ENCODE measurements at regions not wholly inside any gene's neighbourhood (a gene's known extent, or its start where the extent isn't known, plus 50 kb on each side); places are given as distances from the start of the nearest gene placed in this dataset.
"Not testable (repeated sequence)": the region's sequence is repeated elsewhere in the genome, so short reads cannot be mapped to it uniquely, and the experiment has no call there.

- H3K4me3 Mint-ChIP-seq; H3K36me3 Mint-ChIP-seq; H3K4me1 Mint-ChIP-seq; H3K9me3 Mint-ChIP-seq; POLR2A ChIA-PET (ENCODE audit: partially characterized antibody); DNase-seq; H3K27ac ChIP-seq (ENCODE audit: low read depth, low read length); H3K4me3 ChIP-seq (ENCODE audit: low read length in 2 of 2); H3K36me3 ChIP-seq (ENCODE audit: insufficient read depth, low read length); H3K9me3 ChIP-seq (ENCODE audit: control insufficient read depth in 1 of 2, low read length in 2 of 2); CTCF ChIA-PET (ENCODE audit: partially characterized antibody); H3K4me1 ChIP-seq (ENCODE audit: insufficient read depth, low read length); intact Hi-C loops (cut with micrococcal nuclease); H3K27me3 ChIP-seq (ENCODE audit: insufficient read depth, low read length); H3K27ac Mint-ChIP-seq: not testable (repeated sequence)
- peaks cover 3 to 14% of the 10 kb centered on the region in 2 donors for H3K27me3 Mint-ChIP-seq
These were observed 89.0 kb upstream of the KCNJ18 start for GRCh38 chr17:21603292-21603691.

- H3K4me3 Mint-ChIP-seq; CTCF ChIA-PET (ENCODE audit: partially characterized antibody); H3K27ac ChIP-seq (ENCODE audit: low read depth, low read length); H3K27ac Mint-ChIP-seq; intact Hi-C loops (cut with micrococcal nuclease); DNase-seq; H3K9me3 Mint-ChIP-seq; POLR2A ChIA-PET (ENCODE audit: partially characterized antibody); H3K4me1 Mint-ChIP-seq; H3K9me3 ChIP-seq (ENCODE audit: control insufficient read depth in 1 of 2, low read length in 2 of 2); H3K27me3 Mint-ChIP-seq; H3K36me3 ChIP-seq (ENCODE audit: insufficient read depth, low read length); H3K4me1 ChIP-seq (ENCODE audit: insufficient read depth, low read length); H3K36me3 Mint-ChIP-seq; H3K27me3 ChIP-seq (ENCODE audit: insufficient read depth, low read length); H3K4me3 ChIP-seq (ENCODE audit: low read length in 2 of 2): not testable (repeated sequence)
These were observed 80.9 kb upstream of the KCNJ18 start for GRCh38 chr17:21611443-21611842.

- CTCF ChIA-PET (ENCODE audit: partially characterized antibody); H3K4me3 ChIP-seq (ENCODE audit: low read length in 2 of 2); H3K36me3 Mint-ChIP-seq; H3K4me3 Mint-ChIP-seq; DNase-seq; H3K27me3 ChIP-seq (ENCODE audit: insufficient read depth, low read length); H3K9me3 Mint-ChIP-seq; H3K27me3 Mint-ChIP-seq; H3K4me1 Mint-ChIP-seq; intact Hi-C loops (cut with micrococcal nuclease); H3K9me3 ChIP-seq (ENCODE audit: control insufficient read depth in 1 of 2, low read length in 2 of 2); POLR2A ChIA-PET (ENCODE audit: partially characterized antibody); H3K27ac Mint-ChIP-seq; H3K27ac ChIP-seq (ENCODE audit: low read depth, low read length); H3K36me3 ChIP-seq (ENCODE audit: insufficient read depth, low read length); H3K4me1 ChIP-seq (ENCODE audit: insufficient read depth, low read length): not testable (repeated sequence)
These were observed 79.9 kb upstream of the KCNJ18 start for GRCh38 chr17:21612123-21613070.

GRCh38 chr17:21613071-21613429 lies 79.3 kb upstream of the KCNJ18 start:
- Histone ChIP-seq H3K36me3 (ENCODE audit: insufficient read depth, low read length) (no peaks in the 10 kb centered on the region), H3K9me3 (ENCODE audit: control insufficient read depth in 1 of 2, low read length in 2 of 2) (no peaks in the 10 kb centered on the region), H3K4me3 (ENCODE audit: low read length in 2 of 2) (no peak overlapping the region), H3K4me1 (ENCODE audit: insufficient read depth, low read length) (no peaks in the 10 kb centered on the region), H3K27me3 (ENCODE audit: insufficient read depth, low read length) (no peaks in the 10 kb centered on the region), H3K27ac (ENCODE audit: low read depth, low read length) (no peak overlapping the region)
- Mint-ChIP-seq H3K4me3 (no peak overlapping the region), H3K27me3 (peaks cover 6% of the 10 kb centered on the region in 2 donors), H3K4me1 (no peaks in the 10 kb centered on the region), H3K27ac (no peak overlapping the region), H3K9me3 (peaks cover 0 to 3% (median 0%) of the 10 kb centered on the region in 8 donors), H3K36me3 (no peaks in the 10 kb centered on the region)
- intact Hi-C loops (cut with micrococcal nuclease) = no loop called here
- ChIA-PET POLR2A (ENCODE audit: partially characterized antibody) (no interaction called here), CTCF (ENCODE audit: partially characterized antibody) (no interaction called here)
- DNase-seq = no peak

- POLR2A ChIA-PET (ENCODE audit: partially characterized antibody); H3K4me3 Mint-ChIP-seq; H3K36me3 Mint-ChIP-seq; DNase-seq; H3K27ac Mint-ChIP-seq; CTCF ChIA-PET (ENCODE audit: partially characterized antibody); H3K4me3 ChIP-seq (ENCODE audit: low read length in 2 of 2); H3K27me3 Mint-ChIP-seq; intact Hi-C loops (cut with micrococcal nuclease); H3K4me1 Mint-ChIP-seq; H3K27ac ChIP-seq (ENCODE audit: low read depth, low read length); H3K36me3 ChIP-seq (ENCODE audit: insufficient read depth, low read length); H3K9me3 ChIP-seq (ENCODE audit: control insufficient read depth in 1 of 2, low read length in 2 of 2); H3K27me3 ChIP-seq (ENCODE audit: insufficient read depth, low read length); H3K9me3 Mint-ChIP-seq; H3K4me1 ChIP-seq (ENCODE audit: insufficient read depth, low read length): not testable (repeated sequence)
These were observed 65.3 kb upstream of the KCNJ18 start for GRCh38 chr17:21626987-21627386.
